ENCODE measurements at regions not wholly inside any gene's neighbourhood (a gene's known extent, or its start where the extent isn't known, plus 50 kb on each side); places are given as distances from the start of the nearest gene placed in this dataset.

DNA sequence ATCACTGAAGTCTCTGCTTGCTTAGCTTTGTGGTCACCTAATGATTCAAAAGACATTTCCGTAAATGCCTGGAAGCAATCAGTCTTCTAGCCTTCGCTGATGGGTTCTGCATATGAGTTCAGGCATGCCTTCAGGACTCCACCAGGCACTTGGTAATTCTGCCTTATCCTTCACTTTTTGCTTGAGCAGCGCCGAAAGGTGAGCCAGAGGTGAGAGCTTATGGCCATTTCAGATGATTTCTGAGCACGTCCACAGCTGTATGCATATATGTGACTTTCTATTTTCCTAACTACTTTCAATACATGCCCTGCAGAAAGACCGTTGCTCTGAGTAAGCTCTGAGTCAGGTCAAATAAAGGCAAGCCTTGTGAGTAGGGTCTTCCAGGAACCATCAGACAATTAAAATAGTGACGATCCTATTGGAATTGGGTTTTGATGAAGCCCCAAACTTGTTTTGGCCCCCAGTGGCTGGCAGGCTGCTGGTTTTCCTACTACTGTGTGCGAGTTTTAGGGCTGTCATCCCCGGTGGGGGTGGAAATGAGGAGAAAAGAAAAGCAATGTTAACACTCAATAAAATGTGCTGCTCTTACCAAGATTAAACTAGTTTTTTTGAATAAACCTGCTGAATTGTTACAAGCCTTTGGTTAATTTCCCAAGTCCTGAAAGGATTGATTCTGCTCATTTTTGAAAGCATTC is 154.4 kb upstream of the AKR1E2 start:
- Histone ChIP-seq H3K9me1 (ENCODE audit: control insufficient read depth, insufficient read depth, low read length) (no peaks in the 10 kb centered on the region), H3K4me3 (no peak overlapping the region), H3K9ac (ENCODE audit: insufficient read depth in 1 of 2, low read depth in 2 of 2, low read length in 2 of 2) (no peak overlapping the region), H3K27me3 (ENCODE audit: control insufficient read depth in 2 of 2, insufficient read depth in 2 of 2, low read length in 2 of 2) (peaks cover 2 to 3% of the 10 kb centered on the region in 2 experiments; a peak in 2 of 5 replicates), H3K4me2 (ENCODE audit: insufficient read depth, low read length) (no peak overlapping the region), H4K20me1 (replicated peaks; ENCODE audit: control insufficient read depth, insufficient read depth, low read length) (no peaks in the 10 kb centered on the region), H3K4me1 (replicated peaks in 1 of 2; ENCODE audit: control insufficient read depth in 2 of 2, insufficient read depth in 2 of 2, low read length in 2 of 2) (no peaks in the 10 kb centered on the region), H3K9me3 (replicated peaks; ENCODE audit: control insufficient read depth, insufficient read depth, low read depth, low read length) (no peaks in the 10 kb centered on the region), H3K79me2 (ENCODE audit: control insufficient read depth, insufficient read depth, low read length) (no peaks in the 10 kb centered on the region), H3K36me3 (ENCODE audit: control insufficient read depth, insufficient read depth, low read length) (no peaks in the 10 kb centered on the region), H3K27ac (ENCODE audit: extremely low read depth, low read depth, low read length) (no peak overlapping the region), H2AFZ (ENCODE audit: low read depth, low read length) (peak overlapping the region; percentile 8; the same call in 1 of the 2 replicates)
- no TSS peak for BruUV-seq (replicated peaks)
- TF ChIP-seq FOSL1 (tag; conservative IDR thresholded peaks at IDR 0.05): peak; percentile 71
- TF ChIP-seq IRF1 (CRISPR knock-in tag; IDR thresholded peaks at IDR 0.05; ENCODE audit: borderline replicate concordance): no peak
- no peak for ATAC-seq
- in situ Hi-C loops (cut with MboI): no loop called here
- peak; percentile 32 for FAIRE-seq
- ChIA-PET POLR2A (no interaction called here), CTCF (ENCODE audit: low intra/inter-chr PET ratio) (no interaction called here)
- DNase-seq (ENCODE audit: extremely low read depth in 1 of 4, low spot score in 3 of 4): no peak
- intact Hi-C loops (cut with micrococcal nuclease): no loop called here
- WGBS (ENCODE audit: insufficient coverage, low coverage, missing lambda C conversion rate): 2% methylated on average over 9 of the region's 9 CpGs

DNA sequence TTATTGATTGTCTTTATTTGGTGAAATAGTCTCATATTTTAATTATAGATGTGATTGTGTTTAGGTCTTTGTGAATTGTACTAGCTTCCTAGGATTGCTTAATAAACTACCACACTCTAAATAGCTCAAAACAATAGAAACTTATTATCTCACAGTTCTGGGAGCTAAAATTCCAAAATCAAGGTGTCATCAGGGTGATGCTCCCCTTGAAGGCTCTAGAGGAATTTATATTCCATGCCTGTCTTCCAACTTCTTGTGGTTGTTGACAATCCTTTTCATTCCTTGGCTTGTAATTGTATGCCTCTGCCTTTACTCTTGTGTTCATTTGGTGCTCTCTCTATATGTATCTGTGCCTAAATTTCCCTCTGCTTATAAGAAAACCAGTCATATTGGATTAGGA is 155.3 kb upstream of the AKR1E2 start:
- no peak for FAIRE-seq
- no peak overlapping the region for H3K4me2 ChIP-seq (ENCODE audit: insufficient read depth, low read length)
- H3K9ac ChIP-seq (ENCODE audit: insufficient read depth in 1 of 2, low read depth in 2 of 2, low read length in 2 of 2): no peak overlapping the region
- DNase-seq (ENCODE audit: extremely low read depth in 1 of 4, low spot score in 3 of 4): no peak
- H3K36me3 ChIP-seq (ENCODE audit: control insufficient read depth, insufficient read depth, low read length): no peaks in the 10 kb centered on the region
- peaks cover 0 to 2% of the 10 kb centered on the region in 2 experiments; a peak in 1 of 5 replicates for H3K27me3 ChIP-seq (ENCODE audit: control insufficient read depth in 2 of 2, insufficient read depth in 2 of 2, low read length in 2 of 2)
- H3K79me2 ChIP-seq (ENCODE audit: control insufficient read depth, insufficient read depth, low read length): no peaks in the 10 kb centered on the region
- no peaks in the 10 kb centered on the region for H3K4me1 ChIP-seq (replicated peaks in 1 of 2; ENCODE audit: control insufficient read depth in 2 of 2, insufficient read depth in 2 of 2, low read length in 2 of 2)
- no peaks in the 10 kb centered on the region for H4K20me1 ChIP-seq (replicated peaks; ENCODE audit: control insufficient read depth, insufficient read depth, low read length)
- H3K27ac ChIP-seq (ENCODE audit: extremely low read depth, low read depth, low read length): no peak overlapping the region
- H3K4me3 ChIP-seq: no peak overlapping the region
- no peaks in the 10 kb centered on the region for H3K9me1 ChIP-seq (ENCODE audit: control insufficient read depth, insufficient read depth, low read length)
- ChIA-PET POLR2A (interaction anchor here (0.6 kb wide), 1 partner anchor 9 kb away, joined by 3 read pairs; no protein-coding TSS in a partner anchor), CTCF (ENCODE audit: low intra/inter-chr PET ratio) (no interaction called here)
- H2AFZ ChIP-seq (ENCODE audit: low read depth, low read length): no peak overlapping the region
- BruUV-seq (replicated peaks): no TSS peak
- intact Hi-C loops (cut with micrococcal nuclease) (no loop called here), in situ Hi-C loops (cut with MboI) (no loop called here)
- H3K9me3 ChIP-seq (replicated peaks; ENCODE audit: control insufficient read depth, insufficient read depth, low read depth, low read length): no peaks in the 10 kb centered on the region
- no peak for ATAC-seq
- TF ChIP-seq EHMT2 (IDR thresholded peaks at IDR 0.05) (no peak), E2F6 (IDR thresholded peaks at IDR 0.05; ENCODE audit: borderline replicate concordance in 1 of 2, extremely low read depth in 1 of 2, insufficient read depth in 1 of 2, insufficient read length in 1 of 2, low read depth in 1 of 2, low read length in 1 of 2, poor library complexity in 1 of 2, severe bottlenecking in 1 of 2) (no peak), ZNF3 (CRISPR knock-in tag; IDR thresholded peaks at IDR 0.05) (no peak), RFX7 (CRISPR knock-in tag; IDR thresholded peaks at IDR 0.05) (no peak), MBD1 (CRISPR knock-in tag; IDR thresholded peaks at IDR 0.05) (no peak), ZNF77 (CRISPR knock-in tag; IDR thresholded peaks at IDR 0.05) (no peak), KDM1A (IDR thresholded peaks at IDR 0.05) (no peak), PTBP1 (IDR thresholded peaks at IDR 0.05; ENCODE audit: low read depth, low read length) (no peak)
- TF ChIP-seq, protein P1, sequence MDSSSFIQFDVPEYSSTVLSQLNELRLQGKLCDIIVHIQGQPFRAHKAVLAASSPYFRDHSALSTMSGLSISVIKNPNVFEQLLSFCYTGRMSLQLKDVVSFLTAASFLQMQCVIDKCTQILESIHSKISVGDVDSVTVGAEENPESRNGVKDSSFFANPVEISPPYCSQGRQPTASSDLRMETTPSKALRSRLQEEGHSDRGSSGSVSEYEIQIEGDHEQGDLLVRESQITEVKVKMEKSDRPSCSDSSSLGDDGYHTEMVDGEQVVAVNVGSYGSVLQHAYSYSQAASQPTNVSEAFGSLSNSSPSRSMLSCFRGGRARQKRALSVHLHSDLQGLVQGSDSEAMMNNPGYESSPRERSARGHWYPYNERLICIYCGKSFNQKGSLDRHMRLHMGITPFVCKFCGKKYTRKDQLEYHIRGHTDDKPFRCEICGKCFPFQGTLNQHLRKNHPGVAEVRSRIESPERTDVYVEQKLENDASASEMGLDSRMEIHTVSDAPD (CRISPR knock-in tag; IDR thresholded peaks at IDR 0.05): no peak

Measured in K562 (cell line).